NCI-H2107 treated with DMSO at 0.1 percent for 48 hours (cell line): ENCODE measurements at regions not wholly inside any gene's neighbourhood (a gene's known extent, or its start where the extent isn't known, plus 50 kb on each side); places are given as distances from the start of the nearest gene placed in this dataset.
"Not testable (repeated sequence)": the region's sequence is repeated elsewhere in the genome, so short reads cannot be mapped to it uniquely, and the experiment has no call there.

Experiments used
- DNase-seq: peaks from one replicate; lab custom pipeline; 2025; ENCODE audit not compliant: unreplicated experiment; lab: John Stamatoyannopoulos, UW

GRCh38 chr5:56665117-56665516, 150.2 kb upstream of the MAP3K1 start:
- DNase-seq = not testable (repeated sequence)

- DNase-seq = no peak
Measured at GRCh38 chr5:56664025-56664424, 151.3 kb upstream of the MAP3K1 start.

- no peak for DNase-seq
Measured at GRCh38 chr5:56663523-56663922, 151.8 kb upstream of the MAP3K1 start.

GRCh38 chr5:56662893-56663292, 152.5 kb upstream of the MAP3K1 start:
- DNase-seq = no peak

- no peak for DNase-seq
Measured at GRCh38 chr5:56659971-56660370, 155.4 kb upstream of the MAP3K1 start.

- DNase-seq = no peak
Measured at GRCh38 chr5:56658972-56659371, 156.4 kb upstream of the MAP3K1 start.

- DNase-seq = no peak
Measured at GRCh38 chr5:56656846-56657726, 158.3 kb upstream of the MAP3K1 start.

GRCh38 chr5:56651893-56652292, 163.5 kb upstream of the MAP3K1 start:
- DNase-seq = no peak

- no peak for DNase-seq
Measured at GRCh38 chr5:56650386-56650785, 165.0 kb upstream of the MAP3K1 start.

GRCh38 chr5:56649569-56649968, 165.8 kb upstream of the MAP3K1 start:
- DNase-seq = no peak

GRCh38 chr5:56648460-56649034, 166.8 kb upstream of the MAP3K1 start:
- no peak for DNase-seq

GRCh38 chr5:56647099-56647850, 168.1 kb upstream of the MAP3K1 start:
- DNase-seq = no peak

- no peak for DNase-seq
Measured at GRCh38 chr5:56641635-56642260, 173.6 kb upstream of the MAP3K1 start.

- DNase-seq = no peak
Measured at GRCh38 chr5:56640763-56641406, 174.5 kb upstream of the MAP3K1 start.

- DNase-seq = no peak
Measured at GRCh38 chr5:56639476-56639875, 175.9 kb upstream of the MAP3K1 start.

- peak; percentile 29 for DNase-seq
Measured at GRCh38 chr5:56638768-56639238, 176.5 kb upstream of the MAP3K1 start.

- DNase-seq = peak; percentile 59
Measured at GRCh38 chr5:56638061-56638621, 177.2 kb upstream of the MAP3K1 start.

- peak; percentile 19 for DNase-seq
Measured at GRCh38 chr5:56637321-56637920, 177.9 kb upstream of the MAP3K1 start.

GRCh38 chr5:56633950-56634349, 181.4 kb upstream of the MAP3K1 start:
- DNase-seq = no peak

GRCh38 chr5:56632939-56633338, 182.4 kb upstream of the MAP3K1 start:
- no peak for DNase-seq
